GM12891 (cell line): ENCODE measurements at regions not wholly inside any gene's neighbourhood (a gene's known extent, or its start where the extent isn't known, plus 50 kb on each side); places are given as distances from the start of the nearest gene placed in this dataset.

ENCODE experiments used
- POLR2A ChIP-seq: IDR thresholded peaks from 2 replicates; pipeline ENCODE4 v1.6.1; 2011; ENCODE audit warnings: low read depth, low read length, control low read depth
- POLR2AphosphoS5 ChIP-seq: IDR thresholded peaks from 2 replicates; pipeline ENCODE4 v1.6.1; 2011; ENCODE audit warnings: low read depth, low read length, control low read depth
- SPI1 ChIP-seq: IDR thresholded peaks from 2 replicates; pipeline ENCODE4 v1.6.1; 2011; ENCODE audit warnings: low read depth, low read length, control low read depth
- TAF1 ChIP-seq: IDR thresholded peaks from 2 replicates; pipeline ENCODE4 v1.6.1; 2011; ENCODE audit warnings: low read depth, low read length, control low read depth

DNA sequence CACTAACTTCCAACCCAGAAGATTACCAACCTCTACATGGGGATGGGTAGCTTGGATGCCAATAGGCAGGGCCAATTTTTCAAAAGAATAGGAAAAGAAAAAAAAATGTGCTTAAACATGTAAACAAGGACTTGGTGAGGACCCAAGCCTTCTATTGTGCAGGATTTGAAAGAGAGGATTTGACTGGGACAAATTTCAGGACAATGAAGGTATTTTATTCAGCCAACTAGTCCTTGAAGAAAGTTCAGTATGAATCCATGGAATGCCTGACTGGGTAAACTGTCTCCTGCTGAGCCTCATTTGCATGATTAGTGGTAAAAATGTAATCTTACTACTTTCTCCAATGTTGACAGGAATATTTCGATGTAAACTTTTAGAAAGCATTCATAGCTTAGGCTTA, 192.5 kb upstream of the RORB start:
- TF ChIP-seq POLR2AphosphoS5: no peak
- TF ChIP-seq SPI1: no peak
- TF ChIP-seq TAF1: no peak
- no peak for TF ChIP-seq POLR2A
